ENCODE measurements at regions not wholly inside any gene's neighbourhood (a gene's known extent, or its start where the extent isn't known, plus 50 kb on each side); places are given as distances from the start of the nearest gene placed in this dataset.

GRCh38 chr11:47899801-47900200 lies 51.7 kb upstream of the NUP160 start:
- Histone ChIP-seq H3K9ac (ENCODE audit: low read length) (peak overlapping the region; percentile 51; the same call in 1 of the 2 replicates), H3K9me3 (ENCODE audit: insufficient read depth, low read length) (peaks cover 4% of the 10 kb centered on the region; the same call in 1 of the 2 replicates), H3K27ac (ENCODE audit: low read length) (peak overlapping the region; percentile 83), H3K79me2 (ENCODE audit: low read length) (no peaks in the 10 kb centered on the region), H3K4me1 (ENCODE audit: low read length) (peaks cover 32% of the 10 kb centered on the region), H2AFZ (ENCODE audit: low read depth, low read length) (no peak overlapping the region), H3K4me3 (ENCODE audit: low read length) (peak overlapping the region; percentile 47), H3K27me3 (ENCODE audit: low read depth, low read length) (no peaks in the 10 kb centered on the region), H3K4me2 (ENCODE audit: low read length) (peak overlapping the region; percentile 85), H3K36me3 (replicated peaks; ENCODE audit: low read depth, low read length) (no peaks in the 10 kb centered on the region), H4K20me1 (ENCODE audit: insufficient read depth, low read length) (no peaks in the 10 kb centered on the region)
- TF ChIP-seq, protein P1, sequence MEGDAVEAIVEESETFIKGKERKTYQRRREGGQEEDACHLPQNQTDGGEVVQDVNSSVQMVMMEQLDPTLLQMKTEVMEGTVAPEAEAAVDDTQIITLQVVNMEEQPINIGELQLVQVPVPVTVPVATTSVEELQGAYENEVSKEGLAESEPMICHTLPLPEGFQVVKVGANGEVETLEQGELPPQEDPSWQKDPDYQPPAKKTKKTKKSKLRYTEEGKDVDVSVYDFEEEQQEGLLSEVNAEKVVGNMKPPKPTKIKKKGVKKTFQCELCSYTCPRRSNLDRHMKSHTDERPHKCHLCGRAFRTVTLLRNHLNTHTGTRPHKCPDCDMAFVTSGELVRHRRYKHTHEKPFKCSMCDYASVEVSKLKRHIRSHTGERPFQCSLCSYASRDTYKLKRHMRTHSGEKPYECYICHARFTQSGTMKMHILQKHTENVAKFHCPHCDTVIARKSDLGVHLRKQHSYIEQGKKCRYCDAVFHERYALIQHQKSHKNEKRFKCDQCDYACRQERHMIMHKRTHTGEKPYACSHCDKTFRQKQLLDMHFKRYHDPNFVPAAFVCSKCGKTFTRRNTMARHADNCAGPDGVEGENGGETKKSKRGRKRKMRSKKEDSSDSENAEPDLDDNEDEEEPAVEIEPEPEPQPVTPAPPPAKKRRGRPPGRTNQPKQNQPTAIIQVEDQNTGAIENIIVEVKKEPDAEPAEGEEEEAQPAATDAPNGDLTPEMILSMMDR (IDR thresholded peaks at IDR 0.05; ENCODE audit: low read depth, low read length): no peak
- TF ChIP-seq EZH2phosphoT487 (IDR thresholded peaks at IDR 0.05; ENCODE audit: low read depth): no peak

Measured in OCI-LY3 (cell line).